NOMO-1 treated with dmso at 0.1 percent for 144 hours (cell line): ENCODE measurements at regions not wholly inside any gene's neighbourhood (a gene's known extent, or its start where the extent isn't known, plus 50 kb on each side); places are given as distances from the start of the nearest gene placed in this dataset.

Experiments used
- DNase-seq: peaks from one replicate; lab custom pipeline; 2025; ENCODE audit not compliant: unreplicated experiment; lab: John Stamatoyannopoulos, UW

DNA sequence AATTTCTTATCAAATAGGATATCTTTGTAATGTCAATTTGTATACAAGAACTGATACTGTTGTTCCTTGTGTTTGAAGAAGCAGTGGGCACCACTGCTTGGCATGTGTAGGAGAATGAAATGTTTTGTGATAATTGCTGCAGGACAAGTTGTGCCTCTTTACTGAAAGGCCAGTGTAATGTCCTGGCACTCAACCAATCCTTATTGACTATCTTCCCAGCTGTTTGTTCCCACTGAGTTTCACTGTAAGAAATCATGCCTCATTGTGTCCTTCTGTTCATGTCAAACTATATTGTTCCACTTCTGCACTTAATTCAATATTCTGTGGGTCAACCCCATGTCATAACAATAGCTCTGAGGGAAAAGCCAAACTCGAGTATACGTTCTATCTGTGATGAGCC lies 136.1 kb upstream of the FAM83B start:
- DNase-seq: no peak

DNA sequence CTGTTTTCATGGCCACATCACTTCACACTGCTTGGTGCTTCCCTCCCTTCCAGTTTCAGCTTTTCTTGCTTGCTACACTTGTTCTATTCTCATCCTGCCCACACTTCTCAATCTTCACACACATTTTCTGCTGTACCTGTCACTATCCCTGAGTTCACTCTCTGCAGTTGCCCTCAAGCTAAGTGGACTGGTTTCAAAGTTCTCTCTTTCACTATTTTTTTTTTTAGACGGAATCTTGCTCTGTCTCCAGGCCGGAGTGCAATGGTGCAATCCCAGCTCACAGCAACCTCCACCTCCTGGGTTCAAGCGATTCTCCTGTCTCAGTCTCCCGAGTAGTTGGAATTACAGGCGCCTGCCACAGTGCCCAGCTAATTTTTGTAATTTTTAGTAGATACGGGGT lies 130.6 kb upstream of the FAM83B start:
- no peak for DNase-seq

DNA sequence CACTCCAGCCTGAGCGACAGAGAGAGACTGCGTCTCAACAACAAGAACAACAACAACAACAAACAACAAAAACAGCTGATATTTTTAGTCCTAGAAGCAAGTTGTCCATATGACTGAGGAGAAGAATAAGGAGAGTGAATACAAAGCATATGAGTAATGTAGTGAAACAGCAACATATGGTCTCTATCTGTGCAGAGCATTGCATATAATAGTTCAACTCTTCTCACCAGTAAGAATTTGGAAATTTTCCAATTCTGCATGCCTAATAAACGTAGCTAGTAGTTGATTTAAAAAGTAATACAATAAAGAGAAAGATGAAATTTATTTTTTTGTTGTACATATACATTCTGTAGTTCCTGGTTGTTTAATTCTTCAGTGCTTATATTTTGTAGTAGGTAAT lies 129.7 kb upstream of the FAM83B start:
- DNase-seq: no peak

DNA sequence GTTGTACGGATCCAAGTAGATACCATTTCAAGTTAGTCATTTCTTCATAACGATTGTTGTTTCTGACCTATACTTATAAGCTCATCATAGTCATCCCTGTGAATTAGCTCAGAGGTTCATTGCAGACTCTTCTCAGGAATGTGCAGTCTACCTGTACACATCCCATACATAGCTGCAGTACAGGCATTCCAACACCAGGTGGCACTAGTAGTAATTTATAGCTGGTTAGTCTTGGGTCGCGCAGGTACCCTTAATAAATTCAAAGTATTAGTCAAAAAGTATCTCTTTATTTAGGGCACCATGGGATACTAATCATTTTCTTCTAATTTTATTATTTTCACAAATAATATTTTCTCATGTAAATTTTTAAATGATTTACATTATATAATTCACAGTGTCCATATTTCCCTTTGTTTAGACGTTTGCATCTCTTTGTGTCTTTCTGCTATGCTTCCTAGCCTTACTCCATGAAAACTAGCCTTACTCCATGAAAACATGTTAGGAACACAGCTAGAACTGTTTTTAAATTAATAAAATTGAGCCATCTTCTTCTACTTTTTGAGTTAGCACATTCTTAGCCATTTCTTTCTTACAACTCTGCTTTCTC lies 128.6 kb upstream of the FAM83B start:
- no peak for DNase-seq

DNA sequence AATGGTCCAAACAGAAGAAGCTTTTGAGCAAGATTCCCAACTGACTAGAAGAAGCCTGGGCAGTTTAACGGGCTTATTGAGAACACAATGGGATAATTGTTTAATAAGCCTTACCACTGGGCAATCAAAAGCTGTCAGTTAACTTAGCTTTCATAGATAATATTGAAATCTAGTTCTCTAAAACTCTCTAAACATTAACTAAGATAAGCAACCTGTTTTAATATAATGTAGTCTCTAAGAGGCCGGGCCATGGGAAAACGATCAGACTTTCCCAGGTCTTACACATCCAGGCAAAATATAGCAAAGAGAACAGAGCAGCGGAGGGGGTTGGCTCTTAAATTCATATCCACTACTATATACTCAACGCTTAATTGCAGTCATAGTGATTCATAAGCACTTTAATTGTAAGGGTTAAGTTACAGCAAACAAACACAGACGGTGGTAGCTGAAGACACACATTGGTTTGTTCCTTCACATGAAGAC lies 128.0 kb upstream of the FAM83B start:
- DNase-seq: no peak

DNA sequence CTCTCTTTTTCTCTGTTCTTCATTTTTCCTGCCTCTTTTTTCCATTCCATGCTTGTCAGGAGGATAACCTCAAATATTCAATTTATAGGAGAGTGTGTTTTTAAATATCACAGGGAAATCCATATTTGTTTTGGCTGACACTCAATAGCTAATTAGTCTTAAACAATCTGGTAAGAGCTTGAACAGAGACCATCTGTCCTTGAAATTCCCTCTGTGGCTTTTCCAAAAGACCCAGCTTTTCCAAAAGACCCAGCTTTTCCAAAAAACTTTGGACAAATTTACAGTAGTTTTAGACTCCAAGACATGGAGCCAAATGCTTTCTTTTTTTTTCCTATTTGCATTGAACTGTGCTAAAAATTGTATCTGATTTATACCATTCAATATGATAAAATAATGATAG lies 127.4 kb upstream of the FAM83B start:
- no peak for DNase-seq

DNA sequence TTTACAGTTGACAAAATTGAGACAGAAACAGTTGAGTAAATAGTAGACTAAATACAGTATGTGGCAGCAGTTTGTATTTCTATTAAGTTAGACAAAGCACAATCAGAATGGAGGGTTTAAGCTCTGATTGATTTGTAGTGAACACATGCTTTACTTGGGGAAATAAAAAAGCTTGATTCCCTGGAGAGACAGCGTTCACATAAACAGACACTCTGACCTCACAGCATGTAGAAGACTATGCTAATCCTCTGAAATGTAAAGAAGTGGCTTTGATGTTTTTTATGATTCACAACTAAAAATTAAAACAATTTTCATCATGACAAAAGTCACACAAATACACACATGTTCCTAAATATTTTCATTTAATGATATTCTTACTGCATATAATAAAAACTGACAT lies 126.9 kb upstream of the FAM83B start:
- DNase-seq: no peak

DNA sequence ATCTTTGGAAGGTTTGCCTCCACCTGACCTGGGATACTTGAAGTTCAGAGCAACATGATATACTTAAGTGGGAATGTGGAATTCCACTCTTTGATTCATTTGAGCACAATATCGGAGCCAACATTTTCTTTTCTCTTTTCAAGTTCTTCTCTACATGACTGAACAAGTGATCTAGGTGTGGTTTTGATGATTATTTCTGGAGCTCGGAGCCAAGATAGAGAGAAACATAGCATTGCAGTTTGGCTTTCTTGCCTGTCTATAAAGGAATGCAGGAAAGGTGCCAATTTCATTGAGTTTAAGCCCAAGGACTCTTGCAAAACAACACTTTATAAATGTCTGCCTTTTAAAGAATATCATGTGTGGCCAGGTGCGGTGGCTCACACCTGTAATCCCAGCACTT lies 124.2 kb upstream of the FAM83B start:
- no peak for DNase-seq

DNA sequence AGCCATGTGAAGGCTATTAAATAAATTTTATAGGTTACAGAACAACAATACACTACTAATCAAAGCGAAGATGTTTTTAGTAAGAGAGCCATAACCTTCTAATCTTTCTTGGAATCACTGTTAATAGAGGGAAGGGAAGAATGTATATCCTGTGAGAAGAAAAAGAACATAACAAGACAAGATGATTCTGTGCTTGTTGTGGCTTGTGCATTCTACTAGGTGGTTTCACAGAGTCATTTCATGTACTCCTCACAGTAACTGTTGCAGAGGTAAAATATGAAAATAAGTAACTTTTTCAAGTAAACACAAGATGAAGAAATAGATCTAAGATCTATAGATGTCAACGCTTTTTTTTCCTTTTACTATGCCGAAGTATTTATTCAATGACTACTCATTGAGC lies 116.9 kb upstream of the FAM83B start:
- no peak for DNase-seq

DNA sequence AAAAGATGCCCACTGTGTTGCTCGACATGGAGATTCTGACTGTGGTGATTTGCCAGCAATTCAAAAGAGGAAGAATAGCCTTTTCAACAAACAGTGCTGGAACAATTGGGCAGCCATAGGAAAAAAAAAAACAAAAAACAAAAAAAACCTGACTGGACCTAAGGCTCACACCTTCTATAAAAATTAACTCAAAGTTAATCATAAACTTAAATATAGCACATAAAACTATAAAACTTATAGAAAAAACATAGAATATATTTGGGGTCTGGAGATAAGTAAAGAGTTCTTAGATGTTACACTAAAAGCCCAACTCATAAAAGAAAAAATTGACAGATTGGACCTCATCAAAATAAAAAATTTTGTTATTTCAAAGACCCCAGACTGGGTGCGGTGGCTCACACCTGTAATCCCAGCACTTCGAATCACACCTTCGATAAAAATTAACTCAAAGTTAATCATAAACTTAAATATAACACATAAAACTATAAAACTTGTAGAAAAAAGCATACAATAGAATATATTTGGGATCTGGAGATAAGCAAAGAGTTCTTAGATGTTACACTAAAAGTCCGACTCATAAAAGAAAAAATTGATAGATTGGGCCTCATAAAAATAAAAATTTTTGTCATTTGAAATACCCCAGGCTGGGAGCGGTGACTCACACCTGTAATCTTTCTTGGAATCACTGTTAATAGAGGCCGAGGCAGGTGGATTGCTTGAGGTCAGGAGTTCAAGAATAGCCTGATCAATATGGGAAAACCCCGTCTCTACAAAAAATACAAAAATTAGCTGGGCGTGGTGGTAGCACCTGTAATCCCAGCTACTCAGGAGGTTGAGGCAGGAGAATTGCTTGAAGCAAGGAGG lies 115.6 kb upstream of the FAM83B start:
- DNase-seq: no peak

DNA sequence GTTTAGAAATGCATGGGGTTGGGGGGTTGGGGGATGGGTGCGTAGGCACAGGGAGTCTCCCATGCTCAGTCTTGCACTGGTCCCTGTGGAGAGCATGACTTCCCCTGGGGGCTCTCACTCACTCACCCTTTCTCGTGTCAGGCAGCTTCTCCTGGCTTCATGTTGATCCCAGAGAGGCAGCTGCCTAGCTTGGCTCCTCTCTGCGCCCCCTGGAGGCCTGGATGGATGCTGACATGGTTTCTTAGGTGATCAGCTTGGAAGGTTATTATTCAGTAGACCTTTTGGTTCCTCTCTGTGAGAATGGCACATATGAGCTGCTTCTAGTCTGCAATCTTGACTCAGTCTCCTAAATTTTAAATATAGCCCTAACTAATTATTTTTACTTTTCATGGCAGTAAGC lies 109.3 kb upstream of the FAM83B start:
- DNase-seq: no peak

DNA sequence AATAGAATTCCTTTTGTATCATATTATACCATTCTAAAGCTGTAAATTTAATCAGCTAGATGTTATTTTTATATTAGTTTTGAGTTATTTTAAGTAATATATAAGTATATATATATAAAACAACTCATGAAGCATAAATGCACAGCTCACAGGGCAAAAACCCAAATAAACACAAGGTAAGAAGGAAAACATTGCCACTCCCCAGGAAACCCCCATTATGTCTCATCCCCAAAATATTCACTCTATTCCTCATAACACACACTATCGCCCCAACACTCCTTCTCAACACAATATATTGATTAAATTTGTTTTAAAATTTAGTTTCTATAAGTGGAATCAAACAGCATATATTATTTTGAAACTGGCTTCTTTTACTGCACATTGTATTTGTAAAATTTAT lies 98.6 kb upstream of the FAM83B start:
- DNase-seq: no peak

DNA sequence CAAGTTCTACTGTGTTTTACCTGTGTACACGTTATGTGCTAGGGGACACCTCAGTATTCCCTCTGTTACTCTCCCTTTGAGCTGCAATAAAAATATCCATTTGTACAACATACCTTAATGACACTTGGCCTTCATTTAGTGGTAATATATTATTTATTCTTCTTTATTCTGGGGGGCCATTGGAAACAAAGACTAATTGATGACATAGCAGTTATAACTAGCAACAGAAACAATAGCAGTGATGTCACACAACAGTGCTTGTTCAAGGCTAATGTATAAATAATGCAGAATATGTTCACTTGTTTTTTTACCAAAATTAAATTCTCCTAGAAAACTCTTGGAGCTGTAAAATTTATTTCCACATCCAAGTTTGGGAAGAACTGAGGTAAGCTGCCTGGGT lies 92.2 kb upstream of the FAM83B start:
- DNase-seq: no peak

DNA sequence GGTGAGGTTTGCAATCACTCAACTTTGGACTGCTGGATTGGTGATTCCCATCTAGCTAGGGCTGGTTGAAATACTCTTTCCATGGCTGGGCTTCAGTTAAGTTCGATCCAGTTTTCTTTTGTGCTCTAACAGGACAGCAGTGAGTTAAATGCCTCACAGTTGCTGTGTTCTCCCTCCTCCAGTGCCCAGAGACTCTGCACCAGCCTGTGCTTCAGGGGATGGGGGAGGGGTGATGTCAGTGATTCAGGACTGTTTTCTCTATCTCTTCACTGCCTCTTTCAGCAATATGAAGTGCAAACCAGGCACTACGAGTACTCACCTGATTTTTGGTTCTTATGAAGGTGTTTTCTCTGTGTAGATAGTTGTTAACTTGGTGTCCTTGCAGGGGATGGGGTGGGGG lies 88.2 kb upstream of the FAM83B start:
- no peak for DNase-seq

DNA sequence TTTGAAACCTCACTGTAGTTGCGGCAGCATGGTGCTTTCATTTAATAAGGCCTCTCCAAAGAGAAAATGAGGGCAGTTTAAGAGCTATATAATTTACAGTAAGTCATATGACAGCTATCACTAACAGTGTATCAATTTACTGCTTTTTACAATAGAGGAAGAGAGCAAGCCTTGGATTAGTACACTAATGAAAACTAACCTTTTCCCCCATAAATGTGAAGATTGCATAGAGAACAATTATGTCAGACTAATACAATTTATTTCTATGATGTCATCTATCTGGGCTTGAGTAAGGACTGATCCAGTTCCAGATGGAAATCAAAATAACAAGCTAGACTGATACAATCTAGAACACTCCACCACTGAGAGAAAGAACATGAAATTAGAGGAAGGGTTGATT lies 78.1 kb upstream of the FAM83B start:
- no peak for DNase-seq

DNA sequence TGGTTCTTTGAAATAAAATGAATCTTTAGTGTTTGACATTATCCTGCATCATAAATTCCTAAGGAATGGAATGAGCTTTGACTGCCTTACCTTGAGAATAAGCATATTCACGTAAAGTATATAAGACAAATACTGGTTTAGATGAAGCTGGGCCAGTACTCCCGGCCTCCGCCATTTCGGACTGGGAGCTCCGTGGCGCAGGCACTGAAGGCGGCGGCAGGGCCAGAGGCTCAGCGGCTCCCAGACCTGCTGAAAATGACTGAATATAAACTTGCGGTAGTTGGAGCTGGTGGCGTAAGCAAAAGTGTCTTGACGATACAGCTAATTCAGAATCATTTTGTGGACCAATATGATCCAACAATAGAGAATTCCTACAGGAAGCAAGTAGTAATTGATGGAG lies 76.2 kb upstream of the FAM83B start:
- no peak for DNase-seq

DNA sequence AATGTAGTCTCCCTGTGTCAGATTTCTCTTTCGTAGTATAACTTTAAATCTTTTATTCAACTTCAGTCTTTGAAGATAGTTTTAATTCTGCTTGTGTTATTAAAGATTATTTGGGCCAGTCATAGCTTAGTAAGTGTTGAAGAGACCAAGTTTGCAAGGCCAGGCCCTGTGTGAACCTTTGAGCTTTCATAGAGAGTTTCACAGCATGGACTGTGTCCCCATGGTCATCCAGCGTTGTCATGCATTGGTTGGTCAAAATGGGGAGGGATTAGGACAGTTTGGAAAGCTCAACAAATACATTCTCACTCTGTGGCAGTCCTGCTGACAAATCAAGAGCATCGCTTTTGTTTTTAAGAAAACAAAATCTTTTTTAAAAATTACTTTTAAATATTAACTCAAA lies 74.6 kb upstream of the FAM83B start:
- no peak for DNase-seq

DNA sequence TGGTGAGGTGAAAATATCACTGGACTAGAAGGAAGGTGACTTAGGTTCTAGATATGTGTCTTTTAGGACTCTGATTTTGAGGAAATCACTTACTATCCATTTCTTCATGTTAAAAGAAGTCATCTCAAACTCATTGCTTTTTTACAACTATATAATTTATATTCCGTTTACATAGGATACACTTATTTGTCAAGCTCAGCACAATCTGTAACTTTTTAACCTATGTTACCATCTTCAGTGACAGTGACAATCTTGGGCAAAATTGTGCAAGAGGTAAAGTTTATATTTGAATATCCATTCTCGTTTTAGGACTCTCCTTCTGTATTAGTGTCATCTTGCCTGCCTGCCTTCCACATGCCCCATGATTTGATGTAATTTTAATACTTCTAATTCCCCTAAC lies 74.0 kb upstream of the FAM83B start:
- DNase-seq: no peak

DNA sequence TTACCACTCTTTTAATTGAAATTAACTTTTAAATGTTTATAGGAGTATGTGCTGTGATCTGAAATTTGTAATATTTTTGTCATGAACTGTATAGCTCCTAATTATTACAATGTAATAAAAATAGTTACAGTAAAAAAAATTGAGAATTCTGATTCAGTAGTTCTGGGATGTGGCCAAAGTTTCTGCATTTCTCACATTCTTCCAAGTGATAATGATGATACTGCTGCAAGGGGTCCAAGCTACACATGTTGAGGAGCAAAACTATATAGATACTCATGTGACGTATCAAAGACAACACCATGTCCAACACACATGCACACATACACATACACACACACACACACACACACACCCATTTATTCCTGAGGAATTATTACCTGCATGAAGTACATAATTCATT lies 71.0 kb upstream of the FAM83B start:
- DNase-seq: no peak

DNA sequence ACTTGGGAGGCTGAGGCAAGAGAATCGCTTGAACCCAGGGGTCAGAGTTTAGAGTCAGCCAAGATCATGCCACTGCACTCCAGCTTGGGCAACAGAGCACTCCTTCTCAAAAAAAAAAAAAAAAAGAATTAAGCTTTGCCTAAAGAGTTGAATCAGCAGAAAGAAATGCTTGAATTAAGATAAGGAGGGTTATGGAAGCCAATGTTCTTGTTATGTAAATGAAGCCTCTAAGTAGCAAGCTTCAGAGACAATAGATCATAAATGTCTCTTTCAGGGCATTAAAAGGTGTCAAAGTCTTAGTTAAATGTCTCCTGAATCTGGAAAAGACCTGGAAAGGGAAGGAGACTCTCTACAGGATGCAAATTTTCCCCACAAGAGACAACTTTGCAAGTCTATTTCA lies 69.7 kb upstream of the FAM83B start:
- DNase-seq: no peak

DNA sequence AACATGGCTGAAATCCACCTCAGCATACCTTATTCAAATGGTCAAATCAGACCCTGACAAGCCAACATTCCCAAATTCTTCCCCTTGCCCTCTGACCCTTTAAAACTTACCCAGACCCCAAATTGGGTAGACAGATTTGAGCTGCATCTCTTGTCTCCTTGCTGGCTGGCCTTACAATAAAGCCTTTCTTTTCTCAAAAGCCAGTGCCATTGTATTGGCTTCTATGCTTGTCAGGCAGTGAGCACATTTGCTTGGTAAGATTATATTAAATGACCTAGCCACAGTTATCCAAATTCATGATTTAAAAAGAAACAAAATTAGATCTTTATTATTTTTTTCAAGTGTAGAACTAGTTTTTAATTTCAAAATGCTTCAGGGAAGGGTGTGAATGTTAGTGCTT lies 67.8 kb upstream of the FAM83B start:
- no peak for DNase-seq

DNA sequence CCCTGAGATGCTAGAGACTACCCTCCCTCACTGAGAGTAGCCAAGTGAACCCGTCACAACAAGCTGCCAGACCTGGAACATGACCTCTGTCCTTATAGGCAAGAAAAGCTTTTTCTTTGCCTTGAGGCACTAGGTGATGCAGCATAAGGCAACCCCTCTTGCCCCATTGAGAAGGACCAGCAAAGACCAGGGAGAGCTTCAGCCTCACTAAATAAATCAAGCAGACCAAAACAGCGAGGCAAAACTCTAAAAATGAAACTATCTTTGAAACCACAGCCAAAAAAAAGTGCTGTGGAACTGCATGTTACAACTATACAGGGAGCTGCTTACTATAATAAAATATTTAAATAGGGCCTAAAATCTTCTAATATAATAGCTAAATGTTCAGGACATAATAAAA lies 62.6 kb upstream of the FAM83B start:
- no peak for DNase-seq

DNA sequence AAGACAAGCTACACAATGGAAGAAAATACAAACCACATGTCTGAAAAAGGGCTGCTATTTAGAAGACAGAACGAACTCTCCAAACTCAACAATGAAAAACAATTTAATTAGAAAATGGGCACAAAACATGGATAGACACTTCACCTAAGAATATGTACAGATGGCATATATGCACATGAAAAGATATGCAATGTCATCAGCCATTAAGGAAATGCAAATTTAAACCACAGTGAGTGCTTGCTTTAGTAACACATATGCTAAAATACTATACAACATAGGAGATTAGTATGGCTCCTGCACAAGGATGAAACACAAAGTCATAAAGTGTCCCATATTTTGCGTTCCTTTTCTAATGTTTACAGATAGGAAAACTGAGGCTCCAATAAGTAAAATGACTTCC lies 60.4 kb upstream of the FAM83B start:
- no peak for DNase-seq
